HuH-7.5 (cell line): ENCODE measurements at regions not wholly inside any gene's neighbourhood (a gene's known extent, or its start where the extent isn't known, plus 50 kb on each side); places are given as distances from the start of the nearest gene placed in this dataset.
"Not testable (repeated sequence)": the region's sequence is repeated elsewhere in the genome, so short reads cannot be mapped to it uniquely, and the experiment has no call there.

Experiments
- DNase-seq: peaks from one replicate; pipeline ENCODE4 v3.0.0; 2011; ENCODE audit warnings: low spot score

DNA sequence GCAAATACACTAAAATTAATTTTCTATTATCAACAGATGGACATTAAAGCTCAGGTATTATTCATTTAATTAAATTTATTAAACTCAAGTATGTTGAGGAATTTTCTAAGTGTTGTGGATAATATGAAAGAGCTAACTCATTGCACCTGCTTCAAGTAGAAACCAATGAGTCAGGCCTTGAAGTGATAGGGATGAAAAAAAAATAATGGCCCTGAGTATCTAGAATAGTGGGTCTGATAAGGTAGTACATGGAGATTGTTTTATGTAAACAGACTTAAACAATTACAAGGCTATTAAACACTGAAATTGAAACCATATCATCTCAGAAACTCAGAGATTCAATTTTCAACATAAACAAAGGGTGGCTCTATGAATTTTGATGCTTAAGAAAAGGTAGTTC lies 857.1 kb upstream of the GBE1 start:
- DNase-seq, result no peak

DNA sequence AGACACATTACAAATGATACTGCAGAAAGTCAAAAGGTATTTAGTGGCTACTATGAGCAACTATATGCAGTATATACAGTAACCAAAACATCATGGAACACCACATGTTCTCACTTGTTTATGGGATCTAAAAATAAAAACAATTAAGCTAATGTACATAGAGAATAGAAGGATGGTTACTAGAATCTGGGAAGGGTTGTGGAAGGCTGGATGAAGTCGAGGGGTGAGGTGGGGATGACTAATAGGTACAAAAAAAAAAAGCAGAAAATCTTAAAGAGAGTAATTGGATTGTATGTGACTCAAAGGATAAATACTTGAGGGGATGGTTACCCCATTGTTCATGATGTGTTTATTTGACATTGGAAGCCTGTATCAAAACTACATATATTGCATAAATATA lies 848.8 kb upstream of the GBE1 start:
- no peak for DNase-seq

DNA sequence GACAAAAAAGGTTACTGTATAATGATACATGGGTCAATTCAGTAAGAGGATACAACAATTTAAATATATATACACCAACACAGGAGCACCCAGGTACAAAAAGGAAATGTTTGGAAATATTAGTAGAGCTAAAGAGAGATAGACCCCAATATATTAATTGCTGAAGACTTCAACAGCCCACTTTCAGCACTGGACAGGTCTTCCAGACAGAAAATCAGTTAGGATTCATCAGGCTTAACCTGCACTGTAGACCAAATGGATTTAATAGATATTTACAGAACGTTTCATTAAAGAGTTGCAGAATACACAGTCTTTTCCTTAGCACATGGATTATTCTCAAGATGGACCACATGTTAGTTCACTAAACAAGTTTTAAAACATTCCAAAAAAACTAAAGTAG lies 845.9 kb upstream of the GBE1 start:
- DNase-seq, result no peak

DNA sequence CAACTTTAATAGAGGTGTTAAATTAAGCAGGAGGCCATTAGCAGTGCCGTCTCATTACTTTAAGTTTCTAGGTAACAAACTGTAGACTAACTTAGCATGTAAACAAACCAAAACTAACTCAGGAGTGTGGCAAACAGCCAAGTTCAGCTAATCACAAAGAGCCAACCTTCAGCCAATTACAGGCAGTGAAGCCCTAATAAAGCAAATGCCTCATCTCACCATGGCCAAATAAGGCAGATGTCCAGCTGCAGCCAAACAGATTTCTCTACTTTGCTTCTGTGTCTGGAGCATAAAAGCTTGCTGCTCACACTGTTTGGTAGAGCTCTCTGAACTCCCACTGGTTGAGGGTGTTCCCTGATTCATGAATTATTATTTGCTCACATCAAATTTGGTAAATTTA lies 835.4 kb upstream of the GBE1 start:
- DNase-seq, result no peak

DNA sequence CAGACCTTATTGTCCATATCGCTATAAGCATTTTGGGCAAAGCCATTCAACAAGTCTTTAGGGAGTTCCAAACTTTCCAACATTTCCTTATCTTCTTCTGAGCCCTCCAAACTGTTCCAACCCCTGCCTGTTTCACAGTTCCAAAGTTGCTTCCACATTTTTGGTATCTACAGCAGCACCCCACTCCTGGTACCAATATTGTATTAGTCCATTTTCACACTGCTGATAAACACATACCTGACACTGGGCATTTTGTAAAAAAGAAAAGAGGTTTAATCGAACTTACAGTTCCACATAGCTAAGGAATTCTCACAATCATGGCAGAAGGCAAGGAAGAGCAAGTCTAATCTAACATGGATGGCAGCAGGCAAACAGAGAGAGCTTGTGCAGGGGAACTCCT lies 834.1 kb upstream of the GBE1 start:
- DNase-seq, result no peak

DNA sequence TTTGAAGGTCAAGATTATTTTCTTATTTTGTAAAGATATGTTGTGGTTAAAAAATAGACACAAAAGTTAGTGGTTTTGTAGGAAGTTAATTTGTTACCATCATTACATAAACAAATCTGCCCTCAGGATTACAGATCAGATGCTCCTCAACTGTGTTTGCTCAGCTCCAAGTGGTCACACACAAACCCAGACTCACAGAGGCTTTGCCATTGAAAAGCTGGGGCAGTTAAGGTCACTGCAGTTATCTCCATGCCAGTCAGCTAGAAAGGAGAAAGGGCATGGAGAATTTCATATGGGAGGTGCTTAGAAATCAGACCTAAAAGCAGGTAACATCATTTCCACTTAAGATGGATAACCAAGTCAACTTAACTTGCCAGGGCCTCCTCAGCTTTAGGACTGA lies 825.7 kb upstream of the GBE1 start:
- no peak for DNase-seq

DNA sequence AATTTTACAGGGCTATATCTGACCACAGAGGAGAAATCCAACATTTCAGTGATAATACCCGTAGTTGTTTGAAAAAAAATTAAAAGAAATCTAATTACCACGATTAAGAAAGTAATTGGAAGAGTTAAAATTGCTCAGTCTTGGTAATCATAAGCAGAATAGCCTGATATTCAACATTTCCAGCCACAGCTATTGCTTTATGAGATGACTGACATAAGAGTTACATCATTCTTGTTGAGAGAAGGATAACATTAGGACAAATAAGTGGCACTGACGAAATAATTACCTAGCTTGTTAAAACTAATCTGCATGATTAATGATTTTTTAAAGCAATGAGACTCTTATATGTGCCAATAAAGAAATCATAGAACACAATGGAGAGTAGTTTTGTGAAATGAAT lies 825.0 kb upstream of the GBE1 start:
- DNase-seq, result no peak

DNA sequence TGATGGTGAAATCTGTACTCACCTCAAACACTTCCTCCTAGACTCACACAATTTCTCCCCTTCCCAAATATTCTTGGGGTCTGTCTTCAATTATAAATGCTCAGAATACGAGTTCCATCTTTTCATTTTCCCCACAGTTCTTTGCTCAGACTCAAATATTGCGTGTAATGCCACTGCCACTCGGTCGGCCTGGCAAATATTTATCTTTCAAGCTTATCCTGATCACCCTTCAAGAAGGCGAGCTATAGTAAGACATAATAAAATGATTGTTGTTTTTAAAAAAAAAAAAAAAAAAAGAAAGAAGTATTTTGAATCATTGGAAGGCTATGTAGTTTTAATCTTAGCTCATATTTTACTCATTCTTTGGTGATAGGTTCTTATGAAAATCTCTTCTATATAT lies 824.6 kb upstream of the GBE1 start:
- not testable (repeated sequence) for DNase-seq

DNA sequence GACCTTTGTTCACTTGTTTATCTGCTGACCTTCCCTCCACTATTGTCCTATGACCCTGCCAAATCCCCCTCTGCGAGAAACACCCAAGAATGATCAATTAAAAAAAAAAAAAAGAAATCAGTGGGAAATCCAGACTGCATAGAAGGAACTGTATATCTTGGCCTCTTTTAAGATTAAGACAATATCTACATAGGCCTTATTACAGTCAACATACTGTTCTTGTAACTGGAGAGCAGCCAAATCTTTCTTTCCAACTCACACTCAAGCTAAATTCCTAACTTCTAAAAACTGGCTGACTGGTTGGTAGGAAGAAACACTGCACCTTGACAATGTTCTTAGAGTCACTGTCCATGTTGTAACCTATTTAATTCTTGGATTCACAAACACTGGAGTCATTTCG lies 824.1 kb upstream of the GBE1 start:
- not testable (repeated sequence) for DNase-seq

DNA sequence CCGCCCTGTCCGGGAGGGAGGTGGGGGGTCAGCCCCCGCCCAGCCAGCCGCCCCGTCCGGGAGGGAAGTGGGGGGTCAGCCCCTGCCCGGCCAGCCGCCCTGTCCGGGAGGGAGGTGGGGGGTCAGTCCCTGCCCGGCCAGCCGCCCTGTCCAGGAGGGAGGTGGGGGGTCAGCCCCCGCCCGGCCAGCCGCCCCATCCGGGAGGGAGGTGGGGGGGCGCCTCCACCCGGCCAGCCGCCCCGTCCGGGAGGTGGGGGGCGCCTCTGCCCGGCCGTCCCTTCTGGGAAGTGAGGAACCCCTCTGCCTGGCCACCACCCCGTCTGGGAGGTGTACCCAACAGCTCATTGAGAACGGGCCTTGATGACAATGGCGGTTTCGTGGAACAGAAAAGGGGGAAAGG lies 823.4 kb upstream of the GBE1 start:
- not testable (repeated sequence) for DNase-seq

DNA sequence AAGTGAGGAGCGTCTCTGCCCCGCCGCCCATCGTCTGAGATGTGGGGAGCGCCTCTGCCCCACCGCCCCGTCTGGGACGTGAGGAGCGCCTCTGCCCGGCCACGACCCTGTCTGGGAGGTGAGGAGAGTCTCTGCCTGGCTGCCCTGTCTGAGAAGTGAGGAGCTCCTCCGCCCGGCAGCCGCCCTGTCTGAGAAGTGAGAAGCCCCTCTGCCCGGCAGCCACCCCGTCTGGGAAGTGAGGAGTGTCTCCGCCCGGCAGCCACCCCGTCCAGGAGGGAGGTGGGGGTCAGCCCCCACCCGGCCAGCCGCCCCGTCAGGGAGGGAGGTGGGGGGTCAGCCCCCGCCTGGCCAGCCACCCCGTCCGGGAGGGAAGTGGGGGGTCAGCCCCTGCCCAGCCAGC lies 823.0 kb upstream of the GBE1 start:
- DNase-seq, result not testable (repeated sequence)

DNA sequence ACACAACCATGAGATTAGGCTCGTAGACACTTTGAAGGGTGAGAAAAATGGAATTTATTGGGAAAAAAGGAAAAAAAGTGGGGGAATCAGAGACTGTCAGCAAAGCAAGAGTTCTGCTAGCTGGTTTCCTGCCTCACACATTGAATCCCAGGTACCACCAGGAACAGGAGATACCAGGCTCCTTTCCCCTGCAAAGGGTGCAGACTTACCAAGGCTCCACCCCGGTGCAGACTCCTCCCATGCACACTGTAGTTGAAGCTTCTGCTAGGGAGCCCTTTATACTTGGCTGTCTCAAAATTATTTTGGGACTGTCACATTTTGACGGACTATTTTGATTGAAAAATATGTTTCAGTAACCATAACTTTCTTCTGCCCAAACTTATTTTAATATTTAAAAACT lies 819.9 kb upstream of the GBE1 start:
- DNase-seq, result no peak

DNA sequence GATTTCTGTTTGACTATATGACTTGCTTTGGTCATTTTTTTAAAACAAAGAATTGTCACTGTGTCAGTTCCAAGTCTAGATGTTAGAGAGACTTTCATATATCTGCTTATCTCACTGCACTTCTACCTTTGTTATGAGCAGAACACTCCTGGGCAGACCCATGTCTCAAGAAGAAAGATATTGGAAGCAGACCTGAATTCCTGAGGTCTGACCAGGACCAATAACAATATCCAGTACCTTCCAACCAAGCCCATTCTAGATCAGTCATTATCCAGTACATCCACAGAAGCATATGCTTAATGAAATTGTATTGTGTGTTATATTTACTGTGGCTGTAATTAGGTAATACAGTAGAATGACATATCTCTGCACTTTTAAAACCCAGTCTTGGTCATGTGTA lies 811.3 kb upstream of the GBE1 start:
- DNase-seq, result no peak

DNA sequence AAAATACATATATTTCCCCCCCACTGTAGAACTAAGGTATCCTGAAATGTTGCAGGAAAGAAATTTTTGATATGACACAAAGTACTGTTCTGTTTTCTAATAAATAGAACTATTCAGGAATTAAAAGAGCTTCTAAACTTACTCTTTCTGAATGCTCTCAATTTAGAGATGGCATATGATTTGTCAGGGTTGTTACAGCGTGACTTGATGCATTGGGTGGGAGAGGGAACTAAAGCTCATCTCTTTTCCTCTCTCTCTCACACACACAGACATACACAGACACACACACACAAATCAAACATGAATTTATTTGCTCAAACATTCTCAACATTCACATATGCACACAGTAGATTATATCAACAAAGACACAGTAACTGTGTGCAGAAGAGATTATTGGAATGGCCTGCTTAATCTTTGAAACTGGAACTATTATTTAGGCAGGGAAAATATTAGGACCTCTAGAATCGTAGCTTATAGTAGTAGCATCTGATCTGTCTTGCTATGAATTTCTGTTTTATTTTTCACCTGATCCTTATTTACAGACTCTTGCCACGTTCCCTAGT lies 807.4 kb upstream of the GBE1 start:
- no peak for DNase-seq

DNA sequence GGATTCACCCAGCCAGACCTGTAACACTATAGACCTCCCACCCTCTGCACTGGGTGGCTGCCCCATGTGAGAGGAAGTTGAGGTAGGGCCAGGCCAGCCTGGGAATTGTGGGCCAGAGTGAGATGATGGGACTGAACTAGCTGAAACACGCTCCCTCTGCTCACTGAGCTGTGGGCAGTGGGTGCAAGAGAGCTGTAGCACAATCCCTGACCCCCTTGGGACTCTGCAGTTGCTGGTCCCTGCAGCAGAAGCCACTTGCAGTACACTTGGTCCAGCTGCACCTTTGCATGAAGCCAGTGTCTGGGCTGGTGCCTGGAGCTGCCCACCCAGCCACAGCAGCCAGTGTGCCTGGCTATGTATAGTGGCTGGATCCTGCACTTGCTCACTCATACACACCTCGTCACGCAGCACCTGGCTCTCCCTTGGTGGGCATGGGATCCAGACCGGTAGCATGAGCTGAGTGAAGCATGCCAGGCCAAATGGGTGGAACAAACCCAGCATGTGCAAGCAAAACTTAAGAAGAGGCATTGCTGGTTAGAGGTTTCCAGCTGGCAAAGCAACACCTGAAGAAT lies 805.7 kb upstream of the GBE1 start:
- no peak for DNase-seq

DNA sequence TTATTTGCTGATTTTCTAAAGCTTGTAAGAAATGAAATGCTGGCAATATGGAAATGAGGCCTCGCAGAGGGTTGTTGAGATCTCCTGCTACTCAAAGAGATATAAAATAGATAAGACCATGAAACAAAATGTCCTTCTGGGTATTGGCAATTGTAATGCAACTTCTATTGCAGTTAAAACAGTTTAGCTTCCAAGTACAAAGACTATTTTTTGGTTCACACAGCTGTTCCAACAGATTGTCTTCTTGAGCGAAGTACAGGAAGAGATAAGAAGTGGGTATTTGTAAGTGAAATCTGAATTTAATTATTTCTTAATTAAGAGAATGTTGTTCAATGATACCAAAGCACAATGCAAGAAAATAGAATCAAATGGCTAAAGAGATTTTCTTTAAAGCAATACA lies 801.5 kb upstream of the GBE1 start:
- DNase-seq, result no peak

DNA sequence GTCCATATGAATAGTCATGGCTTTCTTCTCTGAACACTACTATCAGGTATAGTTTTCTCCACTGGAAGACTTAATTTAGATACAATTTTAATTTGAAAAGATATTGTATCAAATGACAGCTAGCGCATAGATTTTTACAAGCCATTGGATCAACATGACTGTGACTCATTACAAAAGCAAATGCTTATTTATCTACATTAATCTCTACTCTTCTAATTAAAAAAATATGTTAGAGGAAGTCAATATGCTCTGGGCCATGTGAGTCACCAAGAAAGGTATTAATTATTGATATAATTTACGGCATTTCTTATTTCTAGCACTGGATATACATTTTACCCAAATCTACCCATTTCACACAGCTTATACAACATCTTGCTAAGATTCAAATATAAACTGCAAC lies 800.3 kb upstream of the GBE1 start:
- DNase-seq, result no peak

DNA sequence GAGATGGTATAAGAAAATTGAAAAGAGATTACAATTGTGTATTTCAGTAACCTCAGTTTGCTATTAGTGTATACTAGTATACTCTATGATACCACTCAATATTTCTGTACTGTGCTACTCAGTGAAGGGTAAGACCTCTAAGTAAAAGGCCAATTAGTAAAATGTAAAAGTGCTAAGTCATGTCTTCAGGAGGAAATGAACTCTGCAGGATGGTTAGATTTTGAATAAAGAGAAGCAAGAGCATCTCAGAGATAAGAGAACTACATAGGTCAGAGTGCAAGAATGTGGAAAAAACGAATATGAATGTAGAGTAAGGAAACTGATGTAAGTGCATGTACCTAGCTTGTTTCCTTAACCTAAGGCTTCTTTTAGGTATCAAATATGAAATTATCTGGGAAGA lies 796.6 kb upstream of the GBE1 start:
- no peak for DNase-seq

DNA sequence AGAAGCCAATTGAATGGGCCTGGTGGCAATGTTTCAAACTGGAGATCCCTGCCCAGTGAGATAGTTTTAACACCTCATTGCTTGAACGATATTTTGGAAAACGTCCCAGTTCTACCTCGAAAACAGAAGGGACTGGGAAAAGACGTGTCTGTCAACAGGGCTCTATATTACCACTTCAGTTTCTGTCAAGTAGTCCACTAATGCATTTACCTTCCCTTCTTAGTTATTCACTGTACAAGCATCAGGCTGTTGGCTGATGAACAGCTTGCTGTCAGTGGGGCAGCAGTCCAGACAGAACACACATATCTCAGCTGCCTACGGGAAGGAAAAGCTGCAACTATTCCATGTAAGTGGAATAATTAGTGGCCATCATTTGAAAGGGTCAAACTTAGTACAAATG lies 794.7 kb upstream of the GBE1 start:
- no peak for DNase-seq

DNA sequence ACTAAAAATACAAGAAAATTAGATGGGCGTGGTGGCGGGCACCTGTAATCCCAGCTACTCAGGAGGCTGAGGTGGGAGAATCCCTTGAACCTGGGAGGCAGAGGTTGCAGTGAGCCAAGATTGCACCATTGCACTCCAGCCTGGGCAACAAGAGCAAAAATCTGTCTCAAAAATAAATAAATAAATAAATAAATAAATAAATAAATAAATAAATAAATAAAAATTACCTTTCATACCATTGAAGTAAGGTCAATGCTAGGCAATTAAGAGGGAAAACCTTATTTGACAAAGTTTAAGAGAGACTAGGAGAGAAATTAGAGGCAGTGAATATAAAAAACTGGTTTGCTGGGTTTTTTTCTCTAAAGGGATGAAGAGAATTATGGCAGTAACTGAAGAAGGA lies 781.1 kb upstream of the GBE1 start:
- DNase-seq, result not testable (repeated sequence)

DNA sequence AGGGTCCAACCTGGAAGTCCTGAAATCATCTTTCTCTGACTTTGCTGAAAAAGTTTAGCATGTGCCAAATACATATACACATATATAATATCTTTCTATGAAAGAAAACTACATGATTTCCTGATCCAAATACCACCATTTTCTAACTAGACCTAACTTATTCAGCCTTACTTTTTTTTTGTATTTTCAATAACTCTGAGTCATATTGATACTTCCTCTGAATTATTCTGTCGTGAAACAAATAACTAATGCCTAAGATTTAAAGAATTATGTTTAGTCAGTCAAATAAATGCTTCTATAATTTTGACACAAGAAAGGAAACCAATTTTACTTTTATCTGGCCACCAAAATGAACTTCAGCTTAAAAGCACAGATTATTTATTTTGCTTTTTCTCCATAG lies 760.2 kb upstream of the GBE1 start:
- DNase-seq, result no peak

DNA sequence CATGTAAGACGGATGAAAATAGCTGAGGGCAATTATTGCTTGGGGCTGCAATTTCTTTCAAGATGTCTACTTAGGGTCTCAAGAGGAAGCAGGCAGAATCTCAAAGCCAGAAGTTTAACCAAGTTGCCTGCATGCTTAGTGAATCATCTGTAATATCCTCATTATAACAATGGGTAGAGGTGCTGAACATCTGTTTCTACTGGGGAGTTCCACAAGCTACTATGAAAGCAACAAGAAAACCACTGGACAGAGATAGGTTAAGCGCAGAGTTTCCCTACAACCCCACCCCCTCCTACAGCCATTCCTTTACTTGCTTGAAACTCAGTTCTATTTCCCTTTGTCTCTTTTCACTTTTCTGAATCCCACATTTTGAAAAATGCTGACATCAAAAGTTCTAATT lies 759.4 kb upstream of the GBE1 start:
- no peak for DNase-seq

DNA sequence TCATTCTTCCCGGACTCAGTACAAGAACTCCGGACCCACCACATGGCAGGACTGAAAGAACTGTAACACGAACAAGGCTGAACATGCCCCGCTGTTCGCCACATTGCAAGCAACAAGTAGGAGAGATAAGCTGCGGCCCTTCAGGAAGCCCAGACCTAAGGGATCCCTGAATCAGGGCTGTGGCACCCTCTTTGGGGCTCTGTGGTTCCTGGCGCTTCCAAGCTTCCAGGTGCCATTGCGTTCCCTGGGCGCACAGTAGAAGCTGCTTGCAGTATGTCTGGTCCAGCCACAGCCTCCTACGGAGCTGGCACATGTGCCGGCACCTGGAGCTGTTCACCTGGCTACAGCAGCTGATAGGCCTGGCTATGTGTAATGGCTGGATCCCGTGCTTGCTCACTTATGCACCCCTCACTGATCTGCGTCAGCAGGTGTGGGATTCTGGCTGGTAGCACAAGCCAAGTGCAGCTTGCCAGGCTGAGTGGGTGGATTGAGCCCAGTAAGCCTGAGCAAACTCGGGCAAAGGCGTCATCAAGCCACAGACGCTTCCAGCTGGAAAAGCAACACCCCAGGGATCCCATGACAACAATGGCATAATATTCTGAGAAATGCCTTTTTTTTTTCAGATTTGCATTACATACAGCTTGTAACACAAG lies 748.6 kb upstream of the GBE1 start:
- DNase-seq, result no peak
